MM.1S (cell line): ENCODE measurements at regions not wholly inside any gene's neighbourhood (a gene's known extent, or its start where the extent isn't known, plus 50 kb on each side); places are given as distances from the start of the nearest gene placed in this dataset.

Experiments used
- DNase-seq: peaks from one replicate; pipeline ENCODE4 v3.0.0-alpha.2; 2015
- H2AFZ ChIP-seq: fragments of 300-600 bp; sonication (generic); 2 replicates; pipeline ENCODE4 v1.6.0; 2016; ENCODE audit warnings: antibody characterized with exemption, low read length
- H3F3A ChIP-seq: fragments of 300-600 bp; sonication (generic); 2 replicates; pipeline ENCODE4 v1.6.1; 2016; ENCODE audit warnings: mild to moderate bottlenecking, antibody characterized with exemption, low read length, moderate library complexity, mixed read lengths; ENCODE audit not compliant: insufficient read depth
- H3K27ac ChIP-seq: fragments of 300-600 bp; sonication (generic); 2 replicates; pipeline ENCODE4 v1.5.1; 2016; ENCODE audit warnings: mild to moderate bottlenecking, low read length
- H3K27me3 ChIP-seq: fragments of 300-600 bp; sonication (generic); replicated peaks from 2 replicates; pipeline ENCODE4 v1.6.0; 2016; ENCODE audit warnings: low read length; ENCODE audit not compliant: insufficient read depth
- H3K36me3 ChIP-seq: fragments of 300-600 bp; sonication (generic); replicated peaks from 2 replicates; pipeline ENCODE4 v1.6.1; 2016; ENCODE audit warnings: mild to moderate bottlenecking, low read length, mixed read lengths; ENCODE audit not compliant: insufficient read depth
- H3K4me1 ChIP-seq: fragments of 300-600 bp; sonication (generic); 2 replicates; pipeline ENCODE4 v1.6.1; 2016; ENCODE audit warnings: low read length, mixed read lengths
- H3K4me2 ChIP-seq: fragments of 300-600 bp; sonication (generic); 2 replicates; pipeline ENCODE4 v1.6.0; 2016; ENCODE audit warnings: low read depth, low read length
- H3K4me3 ChIP-seq: fragments of 300-600 bp; sonication (generic); 2 replicates; pipeline ENCODE4 v1.5.1; 2016; ENCODE audit warnings: low read length, mixed read lengths
- H3K79me2 ChIP-seq: fragments of 300-600 bp; sonication (generic); 2 replicates; pipeline ENCODE4 v1.6.1; 2016; ENCODE audit warnings: mixed run types, low read length, mixed read lengths
- H3K9ac ChIP-seq: fragments of 300-600 bp; sonication (generic); 2 replicates; pipeline ENCODE4 v1.6.1; 2016; ENCODE audit warnings: low read length, mixed read lengths
- H3K9me2 ChIP-seq: fragments of 300-600 bp; sonication (generic); replicated peaks from 2 replicates; pipeline ENCODE4 v1.6.1; 2016; ENCODE audit warnings: mild to moderate bottlenecking, low read length, mixed read lengths; ENCODE audit not compliant: insufficient read depth
- H3K9me3 ChIP-seq: fragments of 300-600 bp; sonication (generic); replicated peaks from 2 replicates; pipeline ENCODE4 v1.6.1; 2016; ENCODE audit warnings: mild to moderate bottlenecking, low read length, mixed read lengths; ENCODE audit not compliant: insufficient read depth
- H4K20me1 ChIP-seq: fragments of 300-600 bp; sonication (generic); 2 replicates; pipeline ENCODE4 v1.6.1; 2016; ENCODE audit warnings: mild to moderate bottlenecking, low read length, moderate library complexity, mixed read lengths; ENCODE audit not compliant: insufficient read depth
- EZH2 ChIP-seq: fragments of 300-600 bp; sonication (generic); optimal IDR thresholded peaks from 2 replicates; pipeline ENCODE3; 2017; ENCODE audit warnings: low read depth, mild to moderate bottlenecking, antibody characterized with exemption, low read length, mixed read lengths
- EZH2phosphoT487 ChIP-seq: fragments of 300-600 bp; sonication (generic); IDR thresholded peaks from 2 replicates; pipeline ENCODE4 v1.6.1; 2018; ENCODE audit warnings: antibody characterized with exemption, low read length
- TF ChIP-seq, protein P1 (sequence below): fragments of 300-600 bp; sonication (generic); IDR thresholded peaks from 2 replicates; pipeline ENCODE4 v1.5.1; 2016; ENCODE audit warnings: antibody characterized with exemption, low read length, mixed read lengths

DNA sequence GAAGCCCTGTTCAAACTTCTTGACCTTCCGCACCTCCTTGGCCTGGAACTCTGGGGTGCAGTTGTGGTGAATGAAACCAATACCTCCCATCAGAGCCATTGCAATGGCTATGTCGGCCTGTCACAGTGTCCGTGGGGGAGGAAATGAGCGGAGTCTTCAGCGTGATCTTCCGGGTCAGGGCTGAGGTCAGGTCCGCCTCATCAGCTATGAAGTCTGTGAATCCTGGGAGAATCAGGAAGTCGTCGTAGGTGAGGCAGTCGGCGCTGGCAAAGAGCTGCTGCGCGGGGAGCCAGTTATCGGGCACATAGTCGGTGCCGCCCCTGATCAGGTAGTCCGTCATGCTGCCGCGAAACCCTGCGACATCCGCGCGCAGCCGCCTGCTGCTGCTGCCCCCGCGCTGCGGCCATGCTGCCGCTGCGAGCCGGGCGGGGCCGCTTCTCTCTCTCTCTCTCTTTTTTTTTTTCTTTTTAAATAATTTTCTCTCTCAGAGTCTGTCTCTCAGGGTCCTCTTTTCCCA lies 154.1 kb upstream of the ZSWIM2 start:
- Histone ChIP-seq H3K79me2 (no peaks in the 10 kb centered on the region), H3F3A (no peaks in the 10 kb centered on the region), H3K9me2 (no peaks in the 10 kb centered on the region), H3K4me1 (no peaks in the 10 kb centered on the region), H3K4me3 (no peak overlapping the region), H4K20me1 (no peaks in the 10 kb centered on the region), H3K9me3 (no peaks in the 10 kb centered on the region), H3K36me3 (no peaks in the 10 kb centered on the region), H3K27ac (no peak overlapping the region), H2AFZ (no peak overlapping the region), H3K4me2 (no peak overlapping the region), H3K9ac (no peak overlapping the region), H3K27me3 (no peaks in the 10 kb centered on the region)
- TF ChIP-seq, protein P1, sequence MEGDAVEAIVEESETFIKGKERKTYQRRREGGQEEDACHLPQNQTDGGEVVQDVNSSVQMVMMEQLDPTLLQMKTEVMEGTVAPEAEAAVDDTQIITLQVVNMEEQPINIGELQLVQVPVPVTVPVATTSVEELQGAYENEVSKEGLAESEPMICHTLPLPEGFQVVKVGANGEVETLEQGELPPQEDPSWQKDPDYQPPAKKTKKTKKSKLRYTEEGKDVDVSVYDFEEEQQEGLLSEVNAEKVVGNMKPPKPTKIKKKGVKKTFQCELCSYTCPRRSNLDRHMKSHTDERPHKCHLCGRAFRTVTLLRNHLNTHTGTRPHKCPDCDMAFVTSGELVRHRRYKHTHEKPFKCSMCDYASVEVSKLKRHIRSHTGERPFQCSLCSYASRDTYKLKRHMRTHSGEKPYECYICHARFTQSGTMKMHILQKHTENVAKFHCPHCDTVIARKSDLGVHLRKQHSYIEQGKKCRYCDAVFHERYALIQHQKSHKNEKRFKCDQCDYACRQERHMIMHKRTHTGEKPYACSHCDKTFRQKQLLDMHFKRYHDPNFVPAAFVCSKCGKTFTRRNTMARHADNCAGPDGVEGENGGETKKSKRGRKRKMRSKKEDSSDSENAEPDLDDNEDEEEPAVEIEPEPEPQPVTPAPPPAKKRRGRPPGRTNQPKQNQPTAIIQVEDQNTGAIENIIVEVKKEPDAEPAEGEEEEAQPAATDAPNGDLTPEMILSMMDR, result no peak
- TF ChIP-seq EZH2phosphoT487 (no peak), EZH2 (no peak)
- DNase-seq, result no peak

DNA sequence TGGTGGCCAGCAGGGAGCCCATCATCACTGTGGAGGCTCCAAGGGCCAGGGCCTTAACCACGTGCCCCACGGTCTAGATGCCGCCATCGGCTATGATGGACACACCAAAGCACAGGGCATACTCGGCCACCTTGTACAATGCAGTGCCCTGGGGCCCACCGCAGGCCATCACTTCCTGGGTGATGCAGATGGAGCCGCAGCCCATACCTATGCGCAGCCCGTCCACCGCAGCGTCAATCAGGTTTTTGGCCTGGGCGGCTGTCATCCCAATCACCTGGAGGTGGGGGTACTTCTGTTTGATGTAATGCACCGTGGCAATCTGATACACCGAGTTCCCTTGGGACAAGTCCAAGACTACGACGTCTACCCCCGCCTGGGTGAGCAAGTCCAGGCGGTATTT lies 153.3 kb upstream of the ZSWIM2 start:
- Histone ChIP-seq H2AFZ (no peak overlapping the region), H3K79me2 (no peaks in the 10 kb centered on the region), H3K36me3 (no peaks in the 10 kb centered on the region), H3K27me3 (no peaks in the 10 kb centered on the region), H3K9me2 (no peaks in the 10 kb centered on the region), H4K20me1 (no peaks in the 10 kb centered on the region), H3F3A (no peaks in the 10 kb centered on the region), H3K9ac (no peak overlapping the region), H3K9me3 (no peaks in the 10 kb centered on the region), H3K4me3 (no peak overlapping the region), H3K4me1 (no peaks in the 10 kb centered on the region), H3K4me2 (no peak overlapping the region), H3K27ac (no peak overlapping the region)
- TF ChIP-seq EZH2, result no peak
- TF ChIP-seq EZH2phosphoT487, result no peak
- TF ChIP-seq, protein P1, result no peak
- DNase-seq, result no peak

DNA sequence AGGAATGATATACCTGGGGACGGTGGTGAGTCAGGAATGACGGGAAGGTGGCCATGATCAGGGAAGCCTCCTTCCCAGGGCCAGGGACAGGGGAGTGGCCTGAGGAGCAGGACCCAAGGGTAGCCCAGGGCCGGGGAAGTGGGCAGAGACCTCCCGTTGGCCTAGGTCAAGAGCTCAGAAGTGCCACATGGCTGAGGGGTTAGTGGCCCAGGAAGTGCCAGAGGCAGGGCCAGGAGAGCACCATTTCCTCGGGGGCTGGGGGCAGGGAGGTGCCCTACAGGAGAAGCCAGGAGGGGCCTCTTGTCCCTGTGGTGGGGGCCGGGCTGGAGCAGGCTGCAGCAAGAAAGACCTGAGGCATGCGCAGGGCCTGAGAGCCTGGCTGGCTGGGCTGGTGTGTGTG lies 152.3 kb upstream of the ZSWIM2 start:
- no peaks in the 10 kb centered on the region for H3K9me3 ChIP-seq
- H2AFZ ChIP-seq, result no peak overlapping the region
- no peaks in the 10 kb centered on the region for H4K20me1 ChIP-seq
- no peaks in the 10 kb centered on the region for H3K27me3 ChIP-seq
- TF ChIP-seq EZH2phosphoT487, result no peak
- TF ChIP-seq, protein P1, result no peak
- TF ChIP-seq EZH2, result no peak
- no peaks in the 10 kb centered on the region for H3K9me2 ChIP-seq
- H3K4me2 ChIP-seq, result no peak overlapping the region
- no peak for DNase-seq
- H3F3A ChIP-seq, result no peaks in the 10 kb centered on the region
- H3K27ac ChIP-seq, result no peak overlapping the region
- no peaks in the 10 kb centered on the region for H3K4me1 ChIP-seq
- no peaks in the 10 kb centered on the region for H3K79me2 ChIP-seq
- no peak overlapping the region for H3K9ac ChIP-seq
- H3K4me3 ChIP-seq, result no peak overlapping the region
- no peaks in the 10 kb centered on the region for H3K36me3 ChIP-seq
